HepG2 (cell line): ENCODE measurements at regions not wholly inside any gene's neighbourhood (a gene's known extent, or its start where the extent isn't known, plus 50 kb on each side); places are given as distances from the start of the nearest gene placed in this dataset.

Experiments used
- ATAC-seq: fragments of 200-7000 bp; cut with Tn5 transposase; 3 replicates; pipeline ENCODE4 v1.9.1; 2020; ENCODE audit warnings: mild to moderate bottlenecking, moderate library complexity
- BruUV-seq: library from RNA; stranded (reverse); fragments of 400-500 nt; replicated peaks from 2 replicates; lab custom pipeline; 2021; lab: Mats Ljungman, UMichigan
- CTCF ChIA-PET: fragments of 300-600 bp; formaldehyde crosslinking; extraction: SDS; loops from one replicate; lab custom pipeline; 2021; ENCODE audit warnings: low total read pairs, inconsistent platforms, low intra/inter-chr PET ratio; lab: Yijun Ruan, JAX
- POLR2A ChIA-PET: fragments of 350-600 bp; sonication (Branson Sonifier 250); formaldehyde crosslinking; loops from one replicate; lab custom pipeline; 2020; ENCODE audit warnings: antibody characterized with exemption, inconsistent platforms; lab: Yijun Ruan, JAX
- DNase-seq: peaks from one replicate; pipeline ENCODE4 v3.0.0-alpha.2; 2015; ENCODE audit warnings: low spot score
- FAIRE-seq: peaks from 3 replicates; lab custom pipeline; 2011; peaks lifted over from hg19 to GRCh38; lab: Jason Lieb, UNC
- H2AFZ ChIP-seq: one replicate; pipeline ENCODE4 v1.6.1; 2011; ENCODE audit warnings: low read length, inconsistent platforms
- H3K27ac ChIP-seq: fragments of 300-600 bp; 3 replicates; pipeline ENCODE4 v1.8.0; 2011; ENCODE audit warnings: mixed run types, mild to moderate bottlenecking, mixed read lengths, low read length, inconsistent platforms; ENCODE audit not compliant: insufficient read depth; ENCODE audit errors: extremely low read length
- H3K27me3 ChIP-seq, 2 experiments: fragments of 200-600 bp in 1 of 2; 2 replicates in 1 of 2; 3 replicates in 1 of 2; pipeline versions ENCODE4 v1.6.0 to v1.8.0; 2011; ENCODE audit warnings: low read length in 2 of 2, mild to moderate bottlenecking in 2 of 2, moderate library complexity in 2 of 2, inconsistent platforms in 1 of 2; ENCODE audit not compliant: insufficient read depth in 2 of 2, control insufficient read depth in 1 of 2
- H3K36me3 ChIP-seq, 2 experiments: fragments of 200-600 bp in 1 of 2; replicated peaks in 1 of 2; 2 replicates in 1 of 2; 3 replicates in 1 of 2; pipeline versions ENCODE4 v1.5.1 to v1.8.0; 2011; ENCODE audit warnings: low read length in 2 of 2, inconsistent platforms in 1 of 2; ENCODE audit not compliant: insufficient read depth in 2 of 2, control insufficient read depth in 1 of 2
- H3K4me1 ChIP-seq: 2 replicates; pipeline ENCODE4 v1.5.1; 2012; ENCODE audit warnings: low read length, inconsistent platforms; ENCODE audit not compliant: insufficient read depth
- H3K4me2 ChIP-seq: 2 replicates; pipeline ENCODE4 v1.6.0; 2011; ENCODE audit warnings: low read depth, low read length, inconsistent platforms
- H3K4me3 ChIP-seq, 3 experiments: fragments of 200-600 bp in 1 of 3; sonication (generic), shearing (Covaris generic) in 1 of 3; replicated peaks in 1 of 3; 2 replicates each; pipeline ENCODE4 v1.5.1; 2011 to 2016; ENCODE audit warnings: low read length in 3 of 3, inconsistent platforms in 2 of 3, low read depth in 2 of 3, mild to moderate bottlenecking in 2 of 3, control low read depth in 1 of 3, mixed read lengths in 1 of 3; ENCODE audit not compliant: insufficient read depth in 1 of 3
- H3K79me2 ChIP-seq: one replicate; pipeline ENCODE4 v1.6.1; 2011; ENCODE audit warnings: low read length, inconsistent platforms; ENCODE audit not compliant: insufficient read depth
- H3K9ac ChIP-seq: 2 replicates; pipeline ENCODE4 v1.6.0; 2011; ENCODE audit warnings: mild to moderate bottlenecking, low read depth, low read length, inconsistent platforms; ENCODE audit not compliant: insufficient read depth
- H3K9me3 ChIP-seq: 2 replicates; pipeline ENCODE4 v1.5.1; 2012; ENCODE audit warnings: mild to moderate bottlenecking, low read length
- H4K20me1 ChIP-seq: 2 replicates; pipeline ENCODE4 v1.6.0; 2011; ENCODE audit warnings: inconsistent platforms, mild to moderate bottlenecking, low read length, moderate library complexity; ENCODE audit not compliant: insufficient read depth
- CCDC6 ChIP-seq: sonication (generic); formaldehyde crosslinking; IDR thresholded peaks from 2 replicates; pipeline ENCODE4 v1.8.1; 2022; ENCODE audit warnings: mild to moderate bottlenecking, missing genetic modification reagents, moderate library complexity
- CEBPG ChIP-seq: IDR thresholded peaks from 2 replicates; pipeline ENCODE4 v1.6.1; 2016
- CREB1 ChIP-seq, 2 experiments: fragments of 450-650 bp in 1 of 2; IDR thresholded peaks; 2 replicates each; pipeline ENCODE4 v1.6.1; 2016 to 2017; ENCODE audit warnings: control low read depth in 1 of 2, mild to moderate bottlenecking in 1 of 2, missing compliant biosample characterization in 1 of 2, missing genetic modification characterization in 1 of 2
- CREBL2 ChIP-seq: sonication (generic); formaldehyde crosslinking; IDR thresholded peaks from 2 replicates; pipeline ENCODE4 v1.8.1; 2023; ENCODE audit warnings: missing genetic modification reagents, mild to moderate bottlenecking, borderline replicate concordance
- ESRRA ChIP-seq: sonication (generic); formaldehyde crosslinking; IDR thresholded peaks from 2 replicates; pipeline ENCODE4 v1.5.1; 2020; ENCODE audit warnings: mild to moderate bottlenecking, low read depth, missing genetic modification reagents
- GPBP1L1 ChIP-seq: sonication (generic); formaldehyde crosslinking; IDR thresholded peaks from 2 replicates; pipeline ENCODE4 v1.5.0; 2020; ENCODE audit warnings: mild to moderate bottlenecking, missing genetic modification reagents
- IKZF5 ChIP-seq: IDR thresholded peaks from 2 replicates; pipeline ENCODE4 v1.6.1; 2018; ENCODE audit warnings: missing genetic modification reagents, mild to moderate bottlenecking, missing compliant biosample characterization
- MXI1 ChIP-seq: IDR thresholded peaks from 3 replicates; pipeline ENCODE4 v1.6.1; 2012; ENCODE audit warnings: low read depth, low read length, inconsistent platforms, borderline replicate concordance
- RAD51 ChIP-seq: fragments of 450-650 bp; IDR thresholded peaks from 2 replicates; pipeline ENCODE4 v1.6.1; 2016; ENCODE audit warnings: borderline replicate concordance
- SPEN ChIP-seq: sonication (generic); formaldehyde crosslinking; IDR thresholded peaks from 2 replicates; pipeline ENCODE4 v1.5.1; 2020; ENCODE audit warnings: low read depth, mild to moderate bottlenecking, missing genetic modification reagents
- ZKSCAN5 ChIP-seq: sonication (generic); formaldehyde crosslinking; IDR thresholded peaks from 2 replicates; pipeline ENCODE4 v1.5.1; 2020; ENCODE audit warnings: mild to moderate bottlenecking, missing genetic modification reagents
- ZMAT5 ChIP-seq: sonication (generic); formaldehyde crosslinking; IDR thresholded peaks from 2 replicates; pipeline ENCODE4 v1.5.0; 2020; ENCODE audit warnings: mild to moderate bottlenecking, low read depth, missing genetic modification reagents, borderline replicate concordance
- ZNF10 ChIP-seq: sonication (generic); formaldehyde crosslinking; IDR thresholded peaks from 2 replicates; pipeline ENCODE4 v1.4.0; 2020; ENCODE audit warnings: mild to moderate bottlenecking, low read depth, missing genetic modification reagents, borderline replicate concordance
- ZNF446 ChIP-seq: sonication (generic); formaldehyde crosslinking; IDR thresholded peaks from 2 replicates; pipeline ENCODE4 v1.5.0; 2020; ENCODE audit warnings: mild to moderate bottlenecking, missing genetic modification reagents
- ZNF512 ChIP-seq: sonication (generic); formaldehyde crosslinking; IDR thresholded peaks from 2 replicates; pipeline ENCODE4 v1.4.0; 2020; ENCODE audit warnings: mild to moderate bottlenecking, missing genetic modification reagents
- ZNF747 ChIP-seq: sonication (generic); formaldehyde crosslinking; IDR thresholded peaks from 2 replicates; pipeline ENCODE4 v1.8.1; 2023; ENCODE audit warnings: missing genetic modification reagents, mild to moderate bottlenecking, borderline replicate concordance
- ZNF850 ChIP-seq: sonication (generic); formaldehyde crosslinking; conservative IDR thresholded peaks from 2 replicates; pipeline ENCODE4 v1.9.0; 2021; ENCODE audit warnings: mild to moderate bottlenecking, missing genetic modification reagents
- ZNF878 ChIP-seq: sonication (generic); formaldehyde crosslinking; IDR thresholded peaks from 2 replicates; pipeline ENCODE4 v1.8.1; 2023; ENCODE audit warnings: mild to moderate bottlenecking, missing genetic modification reagents, moderate library complexity
- ZSCAN25 ChIP-seq: sonication (generic); formaldehyde crosslinking; IDR thresholded peaks from 2 replicates; pipeline ENCODE4 v1.8.0; 2022; ENCODE audit warnings: mild to moderate bottlenecking, missing genetic modification reagents
- WGBS: methylation state at CpG from one replicate; pipeline ENCODE4 v1.1.6; 2017; ENCODE audit warnings: low lambda C conversion rate; 5-methylcytosine and 5-hydroxymethylcytosine counted together
- in situ Hi-C: cut with HindIII; loops from 2 replicates; pipeline ENCODE4 v1.10.0; 2017; ENCODE audit warnings: low pct_unique_long_range_greater_than_20kb; ENCODE audit not compliant: extremely low pct_ligation_motif_present
- intact Hi-C: fragments of 100-400 bp; cut with micrococcal nuclease; formaldehyde crosslinking; loops from one replicate; pipeline ENCODE4 v1.10.0; 2022; ENCODE audit not compliant: unreplicated experiment

GRCh38 chr6:112482373-112482772 is 135.2 kb downstream of the RFPL4B start:
- Histone ChIP-seq H3K79me2 (no peaks in the 10 kb centered on the region), H3K4me3 (no peak overlapping the region), H3K9me3 (no peaks in the 10 kb centered on the region), H4K20me1 (no peaks in the 10 kb centered on the region), H3K4me2 (no peak overlapping the region), H2AFZ (no peak overlapping the region), H3K9ac (no peak overlapping the region), H3K27ac (no peak overlapping the region), H3K4me1 (no peaks in the 10 kb centered on the region), H3K36me3 (no peaks in the 10 kb centered on the region), H3K27me3 (no peaks in the 10 kb centered on the region)
- CTCF ChIA-PET, result no interaction called here
- DNase-seq, result no peak
- BruUV-seq, result no TSS peak
- in situ Hi-C loops, result no loop called here
- WGBS, result 0% methylated on average over 2 of the region's 2 CpGs
- no peak for TF ChIP-seq ZNF850 (CRISPR knock-in tag)
- TF ChIP-seq ZMAT5, result no peak
- no peak for TF ChIP-seq CEBPG
- TF ChIP-seq GPBP1L1, result no peak
- no peak for TF ChIP-seq ZNF446
- TF ChIP-seq MXI1, result no peak
- TF ChIP-seq SPEN (CRISPR knock-in tag), result no peak
- TF ChIP-seq ZNF512, result no peak
- no peak for TF ChIP-seq ESRRA
- no peak for TF ChIP-seq ZNF878
- no peak for TF ChIP-seq CREB1 (IDR thresholded peaks at IDR 0.05)
- no peak for TF ChIP-seq CREB1 (CRISPR knock-in tag; IDR thresholded peaks at IDR 0.05)
- no peak for TF ChIP-seq IKZF5 (CRISPR knock-in tag)
- no peak for TF ChIP-seq ZNF10
- TF ChIP-seq ZKSCAN5 (CRISPR knock-in tag), result no peak
- no peak for TF ChIP-seq ZNF747 (CRISPR knock-in tag)
- no peak for TF ChIP-seq RAD51
- no peak for TF ChIP-seq CREBL2 (CRISPR knock-in tag)
- TF ChIP-seq ZSCAN25, result no peak
- TF ChIP-seq CCDC6, result no peak
- POLR2A ChIA-PET, result no interaction called here
- no peak for ATAC-seq
- intact Hi-C loops, result no loop called here
- no peak for FAIRE-seq
